Activated T-cell treated with anti-CD3 and anti-CD28 coated beads, Interleukin-2, amount 50 U/mL, for 72 hours (primary cell): ENCODE measurements at regions not wholly inside any gene's neighbourhood (a gene's known extent, or its start where the extent isn't known, plus 50 kb on each side); places are given as distances from the start of the nearest gene placed in this dataset.

Experiments used
- ATAC-seq, 2 donors: fragments of 150-1000 bp; cut with Tn5 transposase; replicated peaks in 1 of 2; 2 replicates each; pipeline ENCODE4 v1.10.0; 2021; ENCODE audit warnings: moderate library complexity in 2 of 2, mild to moderate bottlenecking in 1 of 2
- DNase-seq, 2 donors: peaks; one replicate each; pipeline ENCODE4 v3.0.0; 2021 to 2022; ENCODE audit warnings: mixed read lengths in 1 of 2
- H3K27ac Mint-ChIP-seq: one replicate; pipeline ENCODE4 v1.8.0; 2022; ENCODE audit warnings: mild to moderate bottlenecking, moderate library complexity, mixed read lengths
- H3K27me3 Mint-ChIP-seq: one replicate; pipeline ENCODE4 v1.8.0; 2022; ENCODE audit warnings: low read depth, mixed read lengths
- H3K36me3 Mint-ChIP-seq, 2 donors: one replicate each; pipeline ENCODE4 v1.8.0; 2022; ENCODE audit warnings: mixed read lengths in 2 of 2, mild to moderate bottlenecking in 1 of 2; ENCODE audit not compliant: insufficient read depth in 2 of 2
- H3K4me1 Mint-ChIP-seq: one replicate; pipeline ENCODE4 v1.8.0; 2022; ENCODE audit warnings: low read depth, mixed read lengths
- H3K4me3 Mint-ChIP-seq, 2 donors: one replicate each; pipeline ENCODE4 v1.8.0; 2022; ENCODE audit warnings: mild to moderate bottlenecking in 2 of 2, mixed read lengths in 2 of 2, moderate library complexity in 2 of 2
- H3K9me3 Mint-ChIP-seq, 2 donors: one replicate each; pipeline ENCODE4 v1.8.0; 2022; ENCODE audit warnings: mixed read lengths in 2 of 2

GRCh38 chr7:94123136-94123535 lies 119.0 kb upstream of the BET1 start:
- Mint-ChIP-seq H3K36me3 (no peaks in the 10 kb centered on the region), H3K4me3 (no peak overlapping the region), H3K9me3 (no peaks in the 10 kb centered on the region), H3K4me1 (no peaks in the 10 kb centered on the region), H3K27me3 (peaks cover 22% of the 10 kb centered on the region), H3K27ac (no peak overlapping the region)
- no peak for DNase-seq
- no peak for ATAC-seq

- H3K36me3 Mint-ChIP-seq = no peaks in the 10 kb centered on the region
- H3K27me3 Mint-ChIP-seq = peaks cover 23% of the 10 kb centered on the region
- ATAC-seq (no peak), DNase-seq (no peak)
- no peaks in the 10 kb centered on the region for H3K9me3 Mint-ChIP-seq
- no peak overlapping the region for H3K4me3 Mint-ChIP-seq
- H3K27ac Mint-ChIP-seq = no peak overlapping the region
- no peaks in the 10 kb centered on the region for H3K4me1 Mint-ChIP-seq
Measured at GRCh38 chr7:94127026-94127425, 122.9 kb upstream of the BET1 start.

- H3K27me3 Mint-ChIP-seq = peaks cover 21% of the 10 kb centered on the region
- H3K4me1 Mint-ChIP-seq = no peaks in the 10 kb centered on the region
- no peak for ATAC-seq
- no peaks in the 10 kb centered on the region for H3K9me3 Mint-ChIP-seq
- H3K36me3 Mint-ChIP-seq = no peaks in the 10 kb centered on the region
- no peak for DNase-seq
- H3K27ac Mint-ChIP-seq = no peak overlapping the region
- H3K4me3 Mint-ChIP-seq = no peak overlapping the region
Measured at GRCh38 chr7:94128072-94128471, 123.9 kb upstream of the BET1 start.

GRCh38 chr7:94129443-94130140 lies 125.4 kb upstream of the BET1 start:
- Mint-ChIP-seq H3K4me1 (no peaks in the 10 kb centered on the region), H3K27ac (no peak overlapping the region), H3K9me3 (no peaks in the 10 kb centered on the region), H3K36me3 (no peaks in the 10 kb centered on the region), H3K27me3 (peaks cover 17% of the 10 kb centered on the region), H3K4me3 (no peak overlapping the region)
- DNase-seq (no peak), ATAC-seq (no peak)

- no peaks in the 10 kb centered on the region for H3K36me3 Mint-ChIP-seq
- H3K27ac Mint-ChIP-seq = no peak overlapping the region
- peaks cover 17% of the 10 kb centered on the region for H3K27me3 Mint-ChIP-seq
- DNase-seq (no peak), ATAC-seq (no peak)
- H3K4me1 Mint-ChIP-seq = no peaks in the 10 kb centered on the region
- H3K4me3 Mint-ChIP-seq = no peak overlapping the region
- no peaks in the 10 kb centered on the region for H3K9me3 Mint-ChIP-seq
Measured at GRCh38 chr7:94130716-94131115, 126.6 kb upstream of the BET1 start.

- no peak overlapping the region for H3K27ac Mint-ChIP-seq
- ATAC-seq (no peak), DNase-seq (no peak)
- no peaks in the 10 kb centered on the region for H3K36me3 Mint-ChIP-seq
- H3K4me3 Mint-ChIP-seq = no peak overlapping the region
- H3K27me3 Mint-ChIP-seq = peaks cover 18% of the 10 kb centered on the region
- no peaks in the 10 kb centered on the region for H3K4me1 Mint-ChIP-seq
- H3K9me3 Mint-ChIP-seq = no peaks in the 10 kb centered on the region
Measured at GRCh38 chr7:94133460-94133859, 129.3 kb upstream of the BET1 start.

GRCh38 chr7:94135180-94135579 lies 131.0 kb upstream of the BET1 start:
- Mint-ChIP-seq H3K4me1 (no peaks in the 10 kb centered on the region), H3K9me3 (no peaks in the 10 kb centered on the region), H3K4me3 (no peak overlapping the region), H3K27ac (no peak overlapping the region), H3K36me3 (no peaks in the 10 kb centered on the region), H3K27me3 (peaks cover 30% of the 10 kb centered on the region)
- ATAC-seq (no peak), DNase-seq (no peak)

GRCh38 chr7:94142281-94142680 lies 138.1 kb upstream of the BET1 start:
- no peaks in the 10 kb centered on the region for H3K9me3 Mint-ChIP-seq
- H3K36me3 Mint-ChIP-seq = no peaks in the 10 kb centered on the region
- no peaks in the 10 kb centered on the region for H3K4me1 Mint-ChIP-seq
- no peak overlapping the region for H3K27ac Mint-ChIP-seq
- ATAC-seq (no peak), DNase-seq (no peak)
- H3K4me3 Mint-ChIP-seq = no peak overlapping the region
- H3K27me3 Mint-ChIP-seq = peaks cover 23% of the 10 kb centered on the region

GRCh38 chr7:94145602-94146001 lies 141.4 kb upstream of the BET1 start:
- no peak overlapping the region for H3K4me3 Mint-ChIP-seq
- H3K27ac Mint-ChIP-seq = no peak overlapping the region
- no peaks in the 10 kb centered on the region for H3K4me1 Mint-ChIP-seq
- H3K27me3 Mint-ChIP-seq = peaks cover 22% of the 10 kb centered on the region
- no peak for DNase-seq
- no peak for ATAC-seq
- no peaks in the 10 kb centered on the region for H3K36me3 Mint-ChIP-seq
- H3K9me3 Mint-ChIP-seq = no peaks in the 10 kb centered on the region

GRCh38 chr7:94146408-94146807 lies 142.3 kb upstream of the BET1 start:
- H3K9me3 Mint-ChIP-seq = no peaks in the 10 kb centered on the region
- DNase-seq (no peak), ATAC-seq (no peak)
- H3K27ac Mint-ChIP-seq = no peak overlapping the region
- peaks cover 22% of the 10 kb centered on the region for H3K27me3 Mint-ChIP-seq
- H3K4me1 Mint-ChIP-seq = no peaks in the 10 kb centered on the region
- H3K36me3 Mint-ChIP-seq = no peaks in the 10 kb centered on the region
- no peak overlapping the region for H3K4me3 Mint-ChIP-seq

- DNase-seq = no peak
- H3K4me3 Mint-ChIP-seq = no peak overlapping the region
- ATAC-seq = no peak
- H3K36me3 Mint-ChIP-seq = no peaks in the 10 kb centered on the region
- H3K27me3 Mint-ChIP-seq = peaks cover 12% of the 10 kb centered on the region
- no peaks in the 10 kb centered on the region for H3K4me1 Mint-ChIP-seq
- no peaks in the 10 kb centered on the region for H3K9me3 Mint-ChIP-seq
- H3K27ac Mint-ChIP-seq = no peak overlapping the region
Measured at GRCh38 chr7:94149789-94150545, 145.8 kb upstream of the BET1 start.

GRCh38 chr7:94154182-94154581 lies 150.0 kb upstream of the BET1 start:
- Mint-ChIP-seq H3K9me3 (no peaks in the 10 kb centered on the region), H3K27ac (no peak overlapping the region), H3K27me3 (peaks cover 19% of the 10 kb centered on the region), H3K36me3 (no peaks in the 10 kb centered on the region), H3K4me3 (no peak overlapping the region), H3K4me1 (peaks cover 7% of the 10 kb centered on the region)
- no peak for DNase-seq
- no peak for ATAC-seq

GRCh38 chr7:94154858-94155257 lies 150.7 kb upstream of the BET1 start:
- Mint-ChIP-seq H3K9me3 (no peaks in the 10 kb centered on the region), H3K36me3 (no peaks in the 10 kb centered on the region), H3K4me1 (peaks cover 7% of the 10 kb centered on the region), H3K27ac (no peak overlapping the region), H3K4me3 (no peak overlapping the region), H3K27me3 (peaks cover 15% of the 10 kb centered on the region)
- no peak for DNase-seq
- ATAC-seq = no peak
